Activated T-cell treated with anti-CD3 and anti-CD28 coated beads for 24 hours (primary cell): ENCODE measurements at regions not wholly inside any gene's neighbourhood (a gene's known extent, or its start where the extent isn't known, plus 50 kb on each side); places are given as distances from the start of the nearest gene placed in this dataset.

ENCODE experiments used
- DNase-seq: peaks from one replicate; pipeline ENCODE4 v3.0.0-alpha.2; 2020; ENCODE audit warnings: low read depth

DNA sequence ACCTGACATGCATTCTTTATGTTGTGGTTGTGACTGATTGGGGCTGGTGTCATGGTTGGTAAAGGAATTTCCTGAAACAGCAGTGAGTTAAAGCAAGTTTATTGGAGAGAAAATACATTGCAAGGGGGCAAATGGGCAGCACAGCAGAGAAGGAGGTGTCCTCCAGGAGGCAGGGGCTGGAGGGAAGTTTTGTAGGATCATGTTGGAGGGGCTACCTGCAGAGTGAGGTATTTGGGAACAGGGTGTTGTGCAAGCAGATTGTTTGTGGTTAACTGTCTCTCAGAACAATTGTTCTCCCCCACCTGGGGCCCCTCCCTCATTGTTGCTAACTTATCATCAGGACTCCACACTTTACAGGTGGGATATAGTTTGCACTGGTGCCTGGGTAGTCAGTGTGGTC is 196.0 kb downstream of the NSUN3 start:
- DNase-seq = no peak

DNA sequence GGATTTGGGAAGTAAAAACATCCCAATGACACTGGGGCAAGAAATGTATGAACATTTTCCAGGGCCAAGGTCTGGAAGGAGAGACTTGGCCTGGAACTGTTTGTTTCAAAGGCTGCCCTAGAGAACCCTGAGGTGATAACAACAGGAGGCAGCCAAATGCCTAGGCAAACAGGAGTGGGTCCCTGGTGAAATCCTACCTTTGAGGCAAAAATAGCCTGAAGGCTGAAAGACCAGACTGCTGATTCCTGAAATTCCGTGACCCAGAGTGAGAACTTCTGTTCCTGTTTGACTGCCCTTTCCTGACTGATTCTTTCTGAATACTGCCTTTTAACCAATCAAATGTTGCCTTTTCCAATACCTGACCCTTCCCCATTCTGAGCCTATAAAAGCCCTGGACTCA is 196.4 kb downstream of the NSUN3 start:
- DNase-seq = no peak

DNA sequence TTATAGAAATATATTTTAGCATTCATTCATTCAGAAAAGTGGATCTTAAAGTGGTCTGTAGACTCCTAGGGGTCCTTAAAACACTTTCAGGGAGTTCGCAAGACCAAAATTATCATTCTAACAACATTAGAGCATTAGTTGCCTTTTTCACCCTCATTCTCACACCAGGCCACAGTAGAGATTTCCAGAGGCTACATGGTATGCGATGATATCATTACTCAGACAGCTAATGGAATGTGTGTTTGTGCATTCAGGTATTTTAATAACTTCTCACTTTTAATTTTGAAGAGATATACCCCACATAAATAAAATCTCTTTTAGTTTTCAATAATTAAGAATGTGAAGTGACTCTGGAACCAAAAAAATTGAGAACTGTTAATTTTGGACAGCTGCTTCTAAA is 206.9 kb downstream of the NSUN3 start:
- DNase-seq = no peak

DNA sequence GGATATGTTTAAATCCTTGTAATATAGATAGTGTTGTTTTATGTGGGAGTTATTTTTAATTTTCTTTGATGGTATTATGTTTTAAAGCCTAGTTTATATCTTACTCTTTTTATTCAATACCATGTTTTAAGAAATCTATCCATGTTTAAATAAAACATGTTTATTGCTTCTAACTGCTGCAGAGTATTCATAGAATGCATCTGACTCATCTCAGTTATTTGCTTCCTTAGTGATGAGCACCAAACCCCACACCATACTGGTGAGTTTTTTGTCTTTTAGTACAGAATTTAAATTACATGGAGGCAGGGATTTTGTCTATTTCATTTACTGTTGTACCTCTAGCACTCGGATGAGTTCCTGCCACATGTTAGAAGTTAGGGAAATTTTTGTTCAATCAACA is 209.2 kb downstream of the NSUN3 start:
- no peak for DNase-seq

DNA sequence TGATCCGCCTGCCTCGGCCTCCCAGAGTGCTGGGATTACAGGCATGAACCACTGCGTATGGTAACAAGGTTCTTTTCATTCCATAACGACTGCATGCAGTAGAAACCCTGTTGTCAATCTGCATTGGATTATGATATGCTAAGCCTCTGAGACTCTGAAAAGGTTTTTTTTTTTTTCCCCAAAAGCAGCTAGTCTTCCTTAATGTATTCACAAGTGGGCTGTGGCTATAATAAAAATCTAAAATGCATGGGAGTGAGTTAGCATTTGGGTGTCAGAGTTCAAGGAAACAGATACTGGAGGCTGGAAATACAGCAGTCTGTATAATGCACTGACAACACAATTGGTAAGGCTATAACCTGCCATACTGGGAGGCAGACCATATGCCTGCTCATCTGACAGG is 218.1 kb downstream of the NSUN3 start:
- no peak for DNase-seq

DNA sequence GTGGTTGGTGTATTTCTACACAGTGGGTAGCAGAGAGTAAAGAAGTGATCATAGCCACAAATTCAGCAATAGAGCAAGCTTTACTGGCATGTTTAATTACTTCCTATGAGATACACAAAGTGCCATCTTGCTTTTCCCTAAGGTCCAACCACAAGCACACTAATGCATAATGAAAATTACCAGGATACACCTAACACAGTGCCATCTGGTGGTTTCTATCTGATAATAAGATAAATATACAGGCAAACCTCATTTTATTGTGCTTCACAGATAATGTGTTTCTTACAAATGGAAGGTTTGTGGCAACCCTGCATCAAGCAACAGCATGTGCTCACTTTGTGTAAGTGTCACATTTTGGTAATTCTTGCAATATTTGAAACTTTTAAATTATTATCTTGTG is 223.0 kb downstream of the NSUN3 start:
- DNase-seq = no peak

DNA sequence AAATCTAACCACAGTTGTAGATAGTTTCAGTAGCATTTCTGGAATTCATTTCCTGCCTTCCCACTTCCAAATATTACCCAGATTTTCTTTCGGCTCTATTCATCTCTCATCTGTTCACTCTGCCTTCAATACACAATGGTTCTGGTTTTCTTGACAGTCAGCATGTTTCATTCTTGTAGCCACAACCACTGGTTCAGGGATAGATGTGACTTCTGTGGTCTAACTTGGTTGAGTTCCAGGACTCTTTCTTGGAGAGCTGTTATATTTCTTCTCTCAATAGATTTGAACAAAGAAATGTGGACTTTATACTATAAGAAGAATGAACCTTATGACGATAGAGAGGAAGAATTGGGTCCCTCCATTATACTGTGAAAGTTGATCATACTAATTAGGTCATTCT is 228.8 kb downstream of the NSUN3 start:
- no peak for DNase-seq

DNA sequence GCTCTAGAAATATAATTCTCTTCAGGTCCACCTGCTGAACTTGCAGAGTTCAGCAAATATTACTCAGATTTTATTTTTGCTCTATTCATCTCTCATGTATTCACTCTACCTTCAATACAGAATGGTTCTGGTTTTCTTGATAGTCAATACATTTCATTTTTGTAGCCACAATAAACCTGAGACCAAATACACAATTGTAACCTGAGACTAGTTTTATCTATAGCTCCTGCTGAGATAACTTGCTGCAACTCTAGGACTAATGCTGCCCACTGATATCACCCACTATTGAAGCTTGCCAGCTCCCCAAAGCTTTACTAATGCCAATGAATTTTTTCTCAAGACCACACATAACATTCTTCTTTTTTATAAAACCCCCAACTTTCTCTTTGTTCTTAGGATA is 229.3 kb downstream of the NSUN3 start:
- no peak for DNase-seq

DNA sequence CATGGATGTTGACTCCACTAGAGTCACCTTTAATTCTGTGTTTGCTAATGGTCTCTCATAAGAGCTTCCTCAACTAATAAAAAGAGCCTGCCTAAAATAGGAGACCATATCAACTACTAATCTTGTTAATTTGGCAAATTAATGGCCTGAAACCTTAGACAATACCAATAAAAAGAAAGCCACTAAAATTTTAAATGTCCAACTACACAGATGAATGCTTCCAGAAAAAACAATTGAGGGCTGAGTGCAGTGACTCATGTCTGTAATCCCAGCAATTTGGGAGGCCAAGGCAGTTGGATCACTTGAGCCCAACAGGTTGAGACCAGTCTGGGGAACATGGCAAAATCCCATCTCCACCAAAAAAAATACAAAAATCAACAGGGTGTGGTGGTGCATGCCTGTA is 230.9 kb downstream of the NSUN3 start:
- DNase-seq = no peak

DNA sequence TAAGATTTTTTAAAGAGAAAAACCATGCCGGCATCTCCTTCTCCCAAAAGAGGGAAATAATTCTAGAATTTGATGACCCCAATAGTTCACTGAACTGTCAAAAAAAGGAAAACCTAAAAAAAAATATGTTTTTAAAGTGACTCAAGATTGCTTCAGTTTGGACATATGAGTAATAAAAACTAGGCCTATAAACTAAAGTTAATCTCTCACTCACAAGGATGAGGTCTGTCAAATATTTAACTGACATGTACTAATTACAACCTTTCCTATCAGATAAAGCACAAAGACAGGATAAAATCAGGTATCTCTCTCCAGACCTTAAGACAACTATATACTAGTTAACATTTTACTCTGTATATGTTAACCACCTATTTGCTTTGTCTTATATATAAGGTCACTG is 231.9 kb downstream of the NSUN3 start:
- DNase-seq = no peak

DNA sequence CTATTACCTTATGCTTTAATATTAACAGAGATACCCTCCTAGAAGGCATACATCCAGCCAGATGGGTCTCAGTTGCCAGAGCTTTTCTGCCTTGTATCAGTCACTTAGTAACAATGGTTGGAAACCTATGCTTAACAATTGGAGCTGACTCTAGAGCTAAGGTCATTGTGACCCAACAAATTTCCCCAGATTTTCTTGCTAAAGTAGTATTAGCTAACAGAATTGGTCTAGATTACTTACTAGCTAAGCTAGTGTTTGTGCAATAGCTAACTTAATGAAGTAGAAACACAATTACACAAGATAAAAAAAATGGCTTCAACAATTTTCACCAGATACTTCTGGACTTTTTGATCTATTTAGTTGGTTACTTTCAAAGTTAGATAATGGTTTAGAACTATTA is 236.9 kb downstream of the NSUN3 start:
- no peak for DNase-seq

DNA sequence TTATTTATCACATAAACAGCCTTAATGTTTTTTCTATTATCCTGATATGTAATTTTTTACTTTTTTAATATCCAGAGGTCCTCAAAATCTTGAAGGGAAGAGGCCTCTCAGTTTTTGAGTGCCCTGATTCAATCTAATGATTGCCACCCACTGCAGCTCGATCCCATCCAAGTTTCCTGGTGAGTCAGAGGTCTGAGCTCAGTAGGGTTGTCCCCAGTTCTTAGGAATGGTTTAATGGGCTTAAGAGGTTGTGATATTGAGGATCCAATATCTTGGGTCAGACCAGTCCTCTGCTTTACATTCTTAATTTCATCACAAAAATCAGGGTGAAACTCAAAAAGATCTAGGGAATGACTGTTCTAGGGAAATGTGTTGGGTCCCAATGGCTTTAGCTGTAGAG is 238.5 kb downstream of the NSUN3 start:
- no peak for DNase-seq

DNA sequence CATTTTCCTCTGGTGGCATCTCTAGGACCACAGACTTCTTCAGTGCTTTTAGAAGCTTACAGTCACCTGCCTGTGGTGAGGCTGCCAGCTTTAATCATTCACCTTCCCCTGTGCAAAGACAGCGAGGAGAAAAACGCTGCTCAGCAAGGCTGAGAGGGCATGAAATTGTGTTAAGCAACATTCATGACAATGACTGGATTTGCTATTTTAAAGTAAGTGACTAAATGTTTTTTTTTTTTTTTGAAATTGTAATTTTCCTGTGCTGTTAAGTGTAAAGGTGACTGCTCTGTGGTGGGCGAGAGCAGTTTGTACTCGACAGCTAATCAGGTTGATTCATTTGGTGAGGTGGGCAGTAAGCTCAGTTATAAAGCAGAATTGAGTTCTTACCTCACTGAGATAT is 240.4 kb downstream of the NSUN3 start:
- DNase-seq = no peak

DNA sequence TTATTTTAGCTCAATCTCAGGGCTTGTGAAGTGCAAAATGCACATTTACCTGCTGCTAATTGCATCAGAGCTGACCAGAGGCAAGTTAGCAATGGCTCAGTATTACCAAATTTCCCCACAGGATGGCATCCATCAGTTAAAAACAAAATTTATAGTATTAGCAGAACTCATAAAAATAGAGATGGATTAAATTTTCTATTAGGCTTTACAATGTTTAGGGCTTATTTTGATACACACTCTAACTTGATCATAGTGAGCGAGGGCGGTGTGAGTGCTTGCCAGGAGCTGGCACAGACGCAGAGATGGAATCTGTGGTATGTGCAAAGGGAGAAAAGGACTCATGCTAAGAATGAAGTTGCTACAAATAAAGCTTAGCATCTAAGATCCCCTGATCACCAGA is 241.0 kb downstream of the NSUN3 start:
- no peak for DNase-seq

DNA sequence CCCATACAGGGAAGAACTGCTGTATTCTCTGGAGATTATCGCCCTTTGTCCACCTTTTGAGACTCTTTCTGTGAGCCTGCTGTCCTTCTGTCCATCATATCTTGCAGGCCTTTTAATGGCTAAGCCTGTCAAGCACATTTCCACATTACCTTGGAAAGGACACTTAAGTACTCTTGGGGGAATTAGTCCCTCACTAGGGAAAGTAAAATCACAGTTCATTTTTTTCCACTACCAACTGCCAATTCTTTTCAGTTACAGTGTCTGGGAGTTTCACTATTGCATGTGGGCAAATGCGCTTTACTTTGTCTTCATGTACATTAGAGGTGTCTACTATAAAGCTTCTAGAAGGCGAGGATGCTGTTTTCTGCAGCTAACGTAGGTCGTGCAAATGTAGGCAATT is 242.1 kb downstream of the NSUN3 start:
- DNase-seq = no peak

DNA sequence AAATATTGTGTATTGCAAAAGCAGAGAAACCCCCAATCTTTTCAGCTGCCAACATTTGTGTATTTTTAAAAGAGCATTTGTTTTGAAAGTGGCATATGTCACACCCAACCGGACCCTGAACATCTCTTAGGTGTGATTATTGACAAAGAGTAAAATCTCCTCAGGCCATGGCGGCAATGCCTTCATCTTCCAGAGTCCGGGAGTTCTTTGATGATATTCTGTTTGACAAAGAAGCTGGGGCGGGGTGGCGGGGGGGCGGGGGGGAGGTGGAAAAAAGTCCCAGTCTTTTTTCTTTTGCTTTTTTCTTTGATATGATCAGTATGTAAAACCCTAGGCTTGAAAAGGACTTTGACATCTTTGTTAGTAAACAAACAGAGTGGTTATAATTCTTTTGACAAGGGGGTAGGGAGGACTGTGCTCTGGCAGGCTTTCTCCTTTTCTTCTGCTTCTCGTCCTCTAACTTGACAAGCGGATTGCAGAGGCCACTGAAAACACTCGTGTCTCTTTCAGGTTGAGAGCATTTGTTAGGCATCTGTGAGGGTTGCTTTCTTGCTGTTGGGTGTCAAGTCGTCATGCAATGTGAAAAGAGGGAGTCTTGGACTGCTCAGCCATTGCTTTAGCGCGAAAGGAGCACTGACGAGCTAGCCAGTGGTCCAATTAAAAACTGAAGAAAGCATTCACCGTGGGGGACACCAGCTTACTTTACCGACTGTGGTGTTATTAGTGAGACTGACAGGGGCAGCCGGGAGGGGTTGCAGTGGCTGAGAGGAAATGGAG is 243.2 kb downstream of the NSUN3 start:
- DNase-seq = no peak

DNA sequence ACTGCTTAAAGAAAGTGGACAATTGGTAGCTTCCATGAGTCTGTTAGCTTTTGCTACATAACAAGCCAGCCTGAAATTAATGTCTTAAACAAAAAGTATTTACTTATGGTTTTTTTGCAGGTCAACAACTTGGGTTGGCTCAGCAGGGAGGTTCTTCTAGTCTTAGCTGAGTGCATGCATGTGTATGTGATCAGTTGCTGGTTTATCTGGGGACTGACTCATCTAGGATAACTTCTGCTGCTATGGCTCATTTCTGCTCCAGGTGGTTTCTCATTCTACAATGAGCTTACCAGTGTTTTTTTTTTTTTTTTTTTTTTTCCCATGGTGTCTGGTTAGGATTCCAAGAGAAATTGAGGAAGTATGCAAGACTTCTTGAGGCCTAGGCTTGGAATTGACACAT is 244.7 kb downstream of the NSUN3 start:
- DNase-seq = no peak

DNA sequence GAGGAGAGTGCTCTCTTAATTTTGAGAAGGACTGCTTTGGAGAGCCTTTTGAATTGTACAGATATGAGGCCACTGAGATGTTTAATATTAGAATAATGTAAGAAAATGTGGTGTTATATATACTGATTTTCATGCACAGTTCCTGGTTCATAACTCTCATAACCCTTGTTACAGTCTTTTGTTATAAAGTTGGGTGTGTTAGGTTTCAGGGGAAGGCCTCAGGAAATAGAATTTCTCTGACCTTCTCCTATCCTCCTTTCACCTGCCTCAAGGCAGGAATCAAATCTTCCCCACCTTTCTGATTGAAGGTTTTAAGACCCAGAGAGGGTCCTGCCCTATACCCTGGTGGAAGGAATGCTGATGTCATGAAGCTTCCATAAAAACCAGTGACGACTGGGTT is 245.9 kb downstream of the NSUN3 start:
- DNase-seq = no peak

DNA sequence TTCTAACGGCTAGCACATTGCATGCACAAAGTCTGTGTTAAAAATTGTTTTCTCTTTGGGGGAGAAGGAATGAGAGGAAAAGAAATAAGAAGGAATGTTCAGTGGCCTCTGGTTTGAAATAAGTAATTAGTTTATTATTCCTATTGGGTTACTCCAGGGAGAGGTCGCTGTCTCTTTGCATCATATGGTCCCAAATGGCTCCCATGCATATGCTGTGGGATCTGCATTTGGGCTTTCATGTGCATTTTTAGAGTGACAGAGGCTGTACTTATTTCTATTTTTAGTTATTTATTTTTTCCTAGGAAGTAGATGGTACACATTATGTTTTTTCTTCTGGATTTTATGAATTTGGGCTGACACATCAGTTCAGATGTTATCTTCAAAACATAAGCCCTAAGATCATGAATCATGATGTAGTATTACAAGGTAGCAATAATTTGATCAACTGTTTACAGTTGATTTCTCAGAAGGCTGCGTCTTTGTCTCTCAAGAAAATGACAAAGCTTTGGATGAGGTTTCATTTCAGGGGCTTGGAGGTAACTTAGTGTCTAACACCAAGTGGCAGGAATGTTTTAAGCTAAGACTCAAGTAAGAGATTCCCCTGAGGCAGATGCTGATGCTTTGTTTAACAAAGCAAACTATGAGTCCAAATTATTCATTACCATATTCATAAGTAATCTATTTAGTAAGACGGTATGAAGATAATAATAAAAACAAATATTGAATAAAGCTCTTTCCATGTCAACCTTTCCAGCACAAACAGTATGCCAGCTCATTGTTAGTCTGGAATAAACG is 247.7 kb downstream of the NSUN3 start:
- DNase-seq = no peak

DNA sequence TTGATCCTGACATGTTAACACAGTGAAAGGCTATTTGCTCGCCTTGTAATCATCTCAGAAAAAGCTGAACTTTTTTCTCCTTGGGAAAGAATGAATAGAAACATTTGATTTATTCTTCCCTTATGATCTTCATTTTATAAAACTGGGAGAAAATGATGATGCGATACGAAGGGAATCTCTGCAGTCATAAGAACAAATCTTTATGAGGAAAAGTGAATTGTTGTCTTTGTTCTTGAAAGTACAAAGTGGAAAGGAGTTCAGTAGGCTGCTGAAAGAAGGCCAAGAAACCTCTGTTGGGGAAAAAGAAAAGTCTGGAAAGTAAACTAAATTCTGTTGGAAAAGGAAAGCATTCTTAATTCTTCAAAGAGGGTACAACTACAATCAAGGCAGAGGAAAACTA is 248.8 kb downstream of the NSUN3 start:
- DNase-seq = no peak

DNA sequence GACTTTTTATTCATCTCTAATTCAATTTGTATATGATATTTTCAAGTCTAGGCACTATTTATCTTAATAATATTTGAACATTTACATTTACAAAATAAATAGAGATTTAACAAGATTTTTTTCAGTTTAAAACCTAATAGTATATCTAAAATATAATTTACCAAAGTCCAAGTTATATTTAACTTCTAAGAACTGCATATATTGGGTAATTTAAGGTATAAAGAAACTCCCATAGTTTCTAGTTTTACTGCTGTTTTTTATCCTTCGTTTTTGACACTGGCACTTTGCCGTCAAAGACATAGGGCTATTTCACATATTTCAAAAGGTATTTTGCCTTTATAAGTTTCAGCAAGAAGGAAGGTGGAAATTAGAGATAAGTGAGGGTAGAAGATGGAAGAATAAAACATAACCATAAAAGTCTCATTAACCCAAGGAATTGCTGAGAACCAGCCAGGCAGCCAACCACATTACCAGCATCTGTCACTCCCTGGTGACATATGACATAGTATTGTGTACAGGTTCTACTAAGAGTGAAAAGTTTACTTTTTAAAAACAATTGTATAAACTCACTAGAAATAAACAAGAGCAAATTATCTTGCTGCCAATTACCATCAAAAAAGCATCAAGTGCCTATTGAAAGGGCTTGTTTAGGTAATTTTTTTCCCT is 251.5 kb downstream of the NSUN3 start:
- no peak for DNase-seq

DNA sequence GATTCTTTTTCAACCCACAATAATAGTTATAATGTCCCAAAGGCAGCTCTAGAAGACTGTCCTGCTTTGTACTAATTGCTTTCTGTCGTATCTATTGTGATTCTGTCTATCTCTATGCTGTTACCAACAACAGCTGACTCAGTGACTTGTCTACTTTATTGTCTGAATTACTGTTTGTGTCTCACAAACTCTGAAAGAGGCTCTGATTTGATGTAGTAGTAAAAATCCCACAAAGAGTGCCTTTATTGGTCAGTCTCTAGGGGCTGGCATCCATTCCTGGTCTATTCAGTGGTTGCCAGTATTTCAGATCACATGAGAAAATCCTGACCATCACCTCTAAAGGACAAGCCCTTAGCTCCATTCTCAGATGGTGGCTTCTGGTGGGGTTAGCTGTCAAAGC is 254.2 kb downstream of the NSUN3 start:
- DNase-seq = no peak

DNA sequence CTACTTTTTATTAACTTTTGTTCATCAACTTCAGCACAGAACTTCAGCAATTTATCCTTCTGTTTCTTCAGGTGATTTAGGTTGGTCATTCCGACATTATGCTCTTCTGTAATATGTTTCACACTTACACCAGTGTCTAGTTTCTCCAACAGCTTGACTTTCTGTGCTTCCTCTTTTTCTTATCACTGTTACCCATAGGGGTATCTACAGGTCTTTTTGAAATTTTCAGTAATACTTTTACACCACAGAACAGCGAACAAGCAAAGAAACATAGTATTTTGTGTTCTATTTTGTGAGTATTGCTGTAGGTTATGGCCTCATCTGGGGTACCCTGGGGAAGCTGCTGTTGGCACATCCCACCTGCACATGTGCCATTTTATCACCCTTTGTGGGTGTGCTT is 260.7 kb downstream of the NSUN3 start:
- no peak for DNase-seq
